ENCODE measurements at regions not wholly inside any gene's neighbourhood (a gene's known extent, or its start where the extent isn't known, plus 50 kb on each side); places are given as distances from the start of the nearest gene placed in this dataset.

DNA sequence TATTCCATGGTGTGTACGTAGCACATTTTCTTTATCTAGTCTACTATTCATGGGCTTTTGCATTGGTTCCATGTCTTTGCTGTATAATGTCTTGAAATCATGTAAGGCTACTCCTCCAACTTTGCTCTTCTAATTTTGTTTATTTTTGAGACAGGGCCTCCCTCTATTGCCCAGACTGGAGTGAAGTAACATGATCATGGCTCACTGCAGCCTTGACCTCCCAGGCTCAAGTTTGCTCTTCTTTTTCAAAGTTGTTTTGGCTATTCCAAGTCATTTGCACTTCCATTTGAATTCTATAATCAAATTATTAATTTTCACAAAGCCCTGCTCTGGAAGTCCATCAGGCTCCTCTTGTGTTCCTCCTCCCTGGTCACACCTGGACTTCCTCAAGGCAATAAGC is 90.2 kb upstream of the SGIP1 start:
- Histone ChIP-seq H3K4me2 (no peak overlapping the region), H3K9ac (no peak overlapping the region), H3F3A (replicated peaks; ENCODE audit: insufficient read depth) (peaks cover 3% of the 10 kb centered on the region), H4K20me1 (ENCODE audit: insufficient read depth) (no peaks in the 10 kb centered on the region), H3K9me2 (no peaks in the 10 kb centered on the region), H3K4me3 (ENCODE audit: low read depth in 2 of 2, low read length in 1 of 2) (no peak overlapping the region), H3K27me3 (ENCODE audit: insufficient read depth) (no peaks in the 10 kb centered on the region), H3K36me3 (replicated peaks in 1 of 2; ENCODE audit: control insufficient read depth in 1 of 2, insufficient read depth in 2 of 2, low read length in 1 of 2) (no peaks in the 10 kb centered on the region), H2AFZ (ENCODE audit: low read depth) (no peak overlapping the region), H3K27ac (ENCODE audit: low read depth in 2 of 2, low read length in 1 of 2) (no peak overlapping the region), H3K4me1 (ENCODE audit: control insufficient read depth in 1 of 2, insufficient read depth in 2 of 2, low read depth in 1 of 2, low read length in 1 of 2) (peaks cover 4 to 13% of the 10 kb centered on the region in 2 experiments; a peak in 2 of 4 replicates), H3K79me2 (ENCODE audit: insufficient read depth) (no peaks in the 10 kb centered on the region), H3K9me3 (no peaks in the 10 kb centered on the region)
- no peak for TF ChIP-seq EZH2phosphoT487 (IDR thresholded peaks at IDR 0.05; ENCODE audit: borderline replicate concordance, low read depth)
- no peak for TF ChIP-seq IRF3 (IDR thresholded peaks at IDR 0.05; ENCODE audit: low read depth, low read length)
- ChIA-PET CTCF (interaction anchor here (1.0 to 11.2 kb wide), 7 partner anchors 11 to 754 kb away, joined by 4 to 384 read pairs (median 29); no protein-coding TSS in a partner anchor), POLR2A (no interaction called here)
- DNase-seq = no peak
- WGBS (ENCODE audit: low lambda C conversion rate) = 100% methylated on average over 1 of the region's 1 CpG

- Histone ChIP-seq H3K9me2 (no peaks in the 10 kb centered on the region), H3K4me3 (ENCODE audit: low read depth in 2 of 2, low read length in 1 of 2) (no peak overlapping the region), H3K79me2 (ENCODE audit: insufficient read depth) (no peaks in the 10 kb centered on the region), H2AFZ (ENCODE audit: low read depth) (no peak overlapping the region), H4K20me1 (ENCODE audit: insufficient read depth) (no peaks in the 10 kb centered on the region), H3K27me3 (ENCODE audit: insufficient read depth) (no peaks in the 10 kb centered on the region), H3F3A (replicated peaks; ENCODE audit: insufficient read depth) (peaks cover 3% of the 10 kb centered on the region), H3K9ac (no peak overlapping the region), H3K4me1 (ENCODE audit: control insufficient read depth in 1 of 2, insufficient read depth in 2 of 2, low read depth in 1 of 2, low read length in 1 of 2) (peaks cover 4 to 21% of the 10 kb centered on the region in 2 experiments; a peak in 3 of 4 replicates), H3K9me3 (no peaks in the 10 kb centered on the region), H3K27ac (ENCODE audit: low read depth in 2 of 2, low read length in 1 of 2) (no peak overlapping the region), H3K4me2 (no peak overlapping the region), H3K36me3 (replicated peaks in 1 of 2; ENCODE audit: control insufficient read depth in 1 of 2, insufficient read depth in 2 of 2, low read length in 1 of 2) (no peaks in the 10 kb centered on the region)
- WGBS (ENCODE audit: low lambda C conversion rate) = 92% methylated on average over 3 of the region's 3 CpGs
- TF ChIP-seq GATA2 (CRISPR knock-in tag; IDR thresholded peaks at IDR 0.05) = no peak
- TF ChIP-seq, protein P1, sequence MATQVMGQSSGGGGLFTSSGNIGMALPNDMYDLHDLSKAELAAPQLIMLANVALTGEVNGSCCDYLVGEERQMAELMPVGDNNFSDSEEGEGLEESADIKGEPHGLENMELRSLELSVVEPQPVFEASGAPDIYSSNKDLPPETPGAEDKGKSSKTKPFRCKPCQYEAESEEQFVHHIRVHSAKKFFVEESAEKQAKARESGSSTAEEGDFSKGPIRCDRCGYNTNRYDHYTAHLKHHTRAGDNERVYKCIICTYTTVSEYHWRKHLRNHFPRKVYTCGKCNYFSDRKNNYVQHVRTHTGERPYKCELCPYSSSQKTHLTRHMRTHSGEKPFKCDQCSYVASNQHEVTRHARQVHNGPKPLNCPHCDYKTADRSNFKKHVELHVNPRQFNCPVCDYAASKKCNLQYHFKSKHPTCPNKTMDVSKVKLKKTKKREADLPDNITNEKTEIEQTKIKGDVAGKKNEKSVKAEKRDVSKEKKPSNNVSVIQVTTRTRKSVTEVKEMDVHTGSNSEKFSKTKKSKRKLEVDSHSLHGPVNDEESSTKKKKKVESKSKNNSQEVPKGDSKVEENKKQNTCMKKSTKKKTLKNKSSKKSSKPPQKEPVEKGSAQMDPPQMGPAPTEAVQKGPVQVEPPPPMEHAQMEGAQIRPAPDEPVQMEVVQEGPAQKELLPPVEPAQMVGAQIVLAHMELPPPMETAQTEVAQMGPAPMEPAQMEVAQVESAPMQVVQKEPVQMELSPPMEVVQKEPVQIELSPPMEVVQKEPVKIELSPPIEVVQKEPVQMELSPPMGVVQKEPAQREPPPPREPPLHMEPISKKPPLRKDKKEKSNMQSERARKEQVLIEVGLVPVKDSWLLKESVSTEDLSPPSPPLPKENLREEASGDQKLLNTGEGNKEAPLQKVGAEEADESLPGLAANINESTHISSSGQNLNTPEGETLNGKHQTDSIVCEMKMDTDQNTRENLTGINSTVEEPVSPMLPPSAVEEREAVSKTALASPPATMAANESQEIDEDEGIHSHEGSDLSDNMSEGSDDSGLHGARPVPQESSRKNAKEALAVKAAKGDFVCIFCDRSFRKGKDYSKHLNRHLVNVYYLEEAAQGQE (IDR thresholded peaks at IDR 0.05; ENCODE audit: low read depth, low read length) = no peak
- TF ChIP-seq, protein P2, sequence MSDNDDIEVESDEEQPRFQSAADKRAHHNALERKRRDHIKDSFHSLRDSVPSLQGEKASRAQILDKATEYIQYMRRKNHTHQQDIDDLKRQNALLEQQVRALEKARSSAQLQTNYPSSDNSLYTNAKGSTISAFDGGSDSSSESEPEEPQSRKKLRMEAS (IDR thresholded peaks at IDR 0.05; ENCODE audit: low read depth) = no peak
- TF ChIP-seq CHD2 (IDR thresholded peaks at IDR 0.05; ENCODE audit: low read length, partially characterized antibody) = no peak
- POLR2A ChIA-PET = no interaction called here
- CTCF ChIA-PET = interaction anchor here (1.0 to 11.2 kb wide), 9 partner anchors 8 to 755 kb away, joined by 4 to 384 read pairs (median 29); no protein-coding TSS in a partner anchor
- DNase-seq = no peak
Measured at GRCh38 chr1:66444438-66445265, 89.3 kb upstream of the SGIP1 start.
